Spleen (tissue), 11 donors: ENCODE measurements at regions not wholly inside any gene's neighbourhood (a gene's known extent, or its start where the extent isn't known, plus 50 kb on each side); places are given as distances from the start of the nearest gene placed in this dataset.

Experiments used
- DNase-seq: peaks from one replicate; pipeline ENCODE4 v3.0.0-alpha.2; 2020
- H3K27ac ChIP-seq, 8 donors: fragments of 200-600 bp; sonication (generic) in 7 of 8; 1 replicate in 4 of 8; 2 replicates in 4 of 8; pipeline versions ENCODE4 v1.5.0 to v1.8.0; 2016 to 2021; ENCODE audit warnings: inconsistent platforms in 4 of 8, mild to moderate bottlenecking in 4 of 8, moderate library complexity in 1 of 8
- H3K27me3 ChIP-seq, 7 donors: fragments of 200-600 bp; sonication (generic) in 6 of 7; replicated peaks in 1 of 7; 1 replicate in 4 of 7; 2 replicates in 3 of 7; pipeline versions ENCODE4 v1.5.0 to v1.8.0; 2016 to 2021; ENCODE audit warnings: inconsistent platforms in 3 of 7, mild to moderate bottlenecking in 1 of 7
- H3K36me3 ChIP-seq, 6 donors: fragments of 200-600 bp; sonication (generic) in 5 of 6; 1 replicate in 4 of 6; 2 replicates in 2 of 6; pipeline versions ENCODE4 v1.5.0 to v1.8.0; 2016 to 2021; ENCODE audit warnings: inconsistent platforms in 2 of 6
- H3K4me1 ChIP-seq, 6 donors: fragments of 200-600 bp; sonication (generic) in 5 of 6; 1 replicate in 3 of 6; 2 replicates in 3 of 6; pipeline versions ENCODE4 v1.5.0 to v1.8.0; 2016 to 2021; ENCODE audit warnings: inconsistent platforms in 3 of 6
- H3K4me3 ChIP-seq, 8 donors: fragments of 200-600 bp; sonication (generic) in 7 of 8; 1 replicate in 4 of 8; 2 replicates in 4 of 8; pipeline versions ENCODE4 v1.5.0 to v1.8.0; 2016 to 2021; ENCODE audit warnings: inconsistent platforms in 4 of 8, mild to moderate bottlenecking in 4 of 8, moderate library complexity in 2 of 8
- H3K9me3 ChIP-seq, 8 donors: fragments of 200-600 bp; sonication (generic) in 7 of 8; 1 replicate in 4 of 8; 2 replicates in 4 of 8; pipeline versions ENCODE4 v1.5.0 to v1.8.0; 2016 to 2021; ENCODE audit warnings: inconsistent platforms in 4 of 8
- POLR2A ChIP-seq, 3 donors: fragments of 450-650 bp; IDR thresholded peaks; one replicate each; pipeline ENCODE4 v1.5.1; 2017; ENCODE audit warnings: antibody characterized with exemption in 3 of 3, mild to moderate bottlenecking in 1 of 3
- POLR2AphosphoS5 ChIP-seq, 3 donors: sonication (generic); formaldehyde crosslinking; IDR thresholded peaks; one replicate each; pipeline ENCODE4 v1.5.1; 2017; ENCODE audit warnings: antibody characterized with exemption in 3 of 3
- WGBS, 5 donors: extraction: QIAGEN DNeasy Blood & Tissue Kit in 3 of 5; methylation state at CpG; one replicate each; pipeline versions ENCODE4 v1.1.5 to v1.1.7; 2013 to 2018; 5-methylcytosine and 5-hydroxymethylcytosine counted together
- intact Hi-C: fragments of 100-400 bp; cut with DNase I; formaldehyde crosslinking; loops from one replicate; pipeline ENCODE4 v1.15.0; 2023; ENCODE audit warnings: low total_unique reads
- TF ChIP-seq, protein P1 (sequence below), 11 experiments: fragments of 200-600 bp in 7 of 11; fragments of 450-650 bp in 4 of 11; sonication (generic) in 4 of 11; IDR thresholded peaks in 8 of 11; conservative IDR thresholded peaks in 3 of 11; 1 replicate in 7 of 11; 2 replicates in 4 of 11; pipeline versions ENCODE4 v1.4.0 to v1.8.0; 2016 to 2021; ENCODE audit warnings: antibody characterized with exemption in 11 of 11, inconsistent platforms in 4 of 11, mild to moderate bottlenecking in 1 of 11
- donor health status: healthy with polysubstance abuse.
- donor health status: DM: no; HTN: no; CAD: no; lungs with moderate emphysema.
- donor health status: DM: no; HTN: no; CAD: no.
- donor health status: Bipolar disorder and iron deficiency.
- donor health status: healthy.
- donor health status: DM: no; HTN: no; CAD: no.
- donor health status: DM: yes; HTN: yes; CAD: no.

- H3K36me3 ChIP-seq, result no peaks in the 10 kb centered on the region
- no peak overlapping the region for H3K27ac ChIP-seq
- no peak for TF ChIP-seq POLR2AphosphoS5 (IDR thresholded peaks at IDR 0.05)
- TF ChIP-seq POLR2A (IDR thresholded peaks at IDR 0.05), result no peak
- TF ChIP-seq, protein P1, sequence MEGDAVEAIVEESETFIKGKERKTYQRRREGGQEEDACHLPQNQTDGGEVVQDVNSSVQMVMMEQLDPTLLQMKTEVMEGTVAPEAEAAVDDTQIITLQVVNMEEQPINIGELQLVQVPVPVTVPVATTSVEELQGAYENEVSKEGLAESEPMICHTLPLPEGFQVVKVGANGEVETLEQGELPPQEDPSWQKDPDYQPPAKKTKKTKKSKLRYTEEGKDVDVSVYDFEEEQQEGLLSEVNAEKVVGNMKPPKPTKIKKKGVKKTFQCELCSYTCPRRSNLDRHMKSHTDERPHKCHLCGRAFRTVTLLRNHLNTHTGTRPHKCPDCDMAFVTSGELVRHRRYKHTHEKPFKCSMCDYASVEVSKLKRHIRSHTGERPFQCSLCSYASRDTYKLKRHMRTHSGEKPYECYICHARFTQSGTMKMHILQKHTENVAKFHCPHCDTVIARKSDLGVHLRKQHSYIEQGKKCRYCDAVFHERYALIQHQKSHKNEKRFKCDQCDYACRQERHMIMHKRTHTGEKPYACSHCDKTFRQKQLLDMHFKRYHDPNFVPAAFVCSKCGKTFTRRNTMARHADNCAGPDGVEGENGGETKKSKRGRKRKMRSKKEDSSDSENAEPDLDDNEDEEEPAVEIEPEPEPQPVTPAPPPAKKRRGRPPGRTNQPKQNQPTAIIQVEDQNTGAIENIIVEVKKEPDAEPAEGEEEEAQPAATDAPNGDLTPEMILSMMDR (IDR thresholded peaks at IDR 0.05 in 8 of 11, conservative IDR thresholded peaks at IDR 0.05 in 3 of 11), result no peak
- intact Hi-C loops, result no loop called here
- no peaks in the 10 kb centered on the region for H3K4me1 ChIP-seq
- no peaks in the 10 kb centered on the region for H3K27me3 ChIP-seq
- no peaks in the 10 kb centered on the region for H3K9me3 ChIP-seq
- no peak overlapping the region for H3K4me3 ChIP-seq
- no peak for DNase-seq
Measured at GRCh38 chr1:193701759-193702158, 515.3 kb upstream of the B3GALT2 start.

DNA sequence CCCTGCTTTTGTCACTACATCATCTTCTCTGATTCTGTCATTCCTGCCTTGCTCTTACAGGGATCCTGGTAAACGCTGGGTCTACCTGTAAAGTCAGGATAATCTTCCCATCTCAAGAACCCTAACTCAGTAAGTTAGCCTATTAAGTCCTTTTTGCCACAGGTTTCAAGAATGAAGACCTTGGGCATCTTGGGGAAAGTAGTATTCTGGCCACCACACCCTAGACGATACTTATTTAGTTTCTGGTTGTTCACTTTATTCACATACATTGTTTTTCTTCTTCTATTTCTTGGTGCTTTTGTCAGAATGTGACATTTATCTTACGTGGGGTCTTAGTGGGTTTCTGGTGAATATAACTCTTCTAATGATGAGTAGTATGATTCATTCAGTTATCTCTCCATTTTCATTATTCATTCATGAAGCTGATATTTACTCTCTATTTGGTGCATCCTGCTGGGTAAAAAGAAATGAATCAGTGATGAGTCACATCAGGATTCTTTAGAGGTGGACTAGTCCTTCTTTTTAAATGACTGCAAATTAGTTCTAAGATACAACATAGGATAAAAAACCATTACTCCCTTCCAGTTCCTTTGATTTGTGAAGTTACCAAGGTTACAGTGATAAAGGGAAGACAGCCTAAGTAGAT, 514.4 kb upstream of the B3GALT2 start:
- Histone ChIP-seq H3K36me3 (no peaks in the 10 kb centered on the region), H3K27me3 (no peaks in the 10 kb centered on the region), H3K4me1 (no peaks in the 10 kb centered on the region), H3K4me3 (no peak overlapping the region), H3K27ac (no peak overlapping the region), H3K9me3 (no peaks in the 10 kb centered on the region)
- 69 to 84% (median 81%) methylated on average over 3 of the region's 3 CpGs for WGBS, 5 donors
- TF ChIP-seq, protein P1 (IDR thresholded peaks at IDR 0.05 in 8 of 11, conservative IDR thresholded peaks at IDR 0.05 in 3 of 11), result no peak
- TF ChIP-seq POLR2A (IDR thresholded peaks at IDR 0.05) (no peak), POLR2AphosphoS5 (IDR thresholded peaks at IDR 0.05) (no peak)
- intact Hi-C loops, result no loop called here
- no peak for DNase-seq

GRCh38 chr1:193699261-193699660, 512.8 kb upstream of the B3GALT2 start:
- 84 to 93% (median 92%) methylated on average over 4 of the region's 4 CpGs for WGBS, 5 donors
- intact Hi-C loops, result no loop called here
- Histone ChIP-seq H3K36me3 (no peaks in the 10 kb centered on the region), H3K4me1 (no peaks in the 10 kb centered on the region), H3K27ac (no peak overlapping the region), H3K9me3 (no peaks in the 10 kb centered on the region), H3K27me3 (no peaks in the 10 kb centered on the region), H3K4me3 (no peak overlapping the region)
- no peak for DNase-seq
- TF ChIP-seq POLR2A (IDR thresholded peaks at IDR 0.05), result no peak
- TF ChIP-seq, protein P1 (IDR thresholded peaks at IDR 0.05 in 8 of 11, conservative IDR thresholded peaks at IDR 0.05 in 3 of 11), result no peak
- TF ChIP-seq POLR2AphosphoS5 (IDR thresholded peaks at IDR 0.05), result no peak

DNA sequence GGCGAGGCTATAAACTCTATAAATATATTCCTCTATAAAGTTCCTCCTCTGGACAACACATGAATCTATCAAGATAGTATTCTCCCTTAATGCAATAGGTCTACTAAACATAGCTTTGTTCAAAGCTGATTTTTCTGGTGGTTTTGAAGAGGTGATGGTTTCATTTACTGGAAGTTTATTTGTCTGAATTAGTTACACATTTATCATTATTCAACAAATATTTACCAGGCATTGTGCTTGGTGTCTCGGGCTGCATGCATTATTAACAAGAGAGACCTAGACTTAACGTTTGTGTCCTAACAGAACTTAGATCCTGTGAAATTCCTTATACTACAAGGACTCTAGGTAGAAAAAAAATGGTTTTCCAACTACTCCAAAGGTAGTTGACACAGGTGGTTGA, 511.4 kb upstream of the B3GALT2 start:
- DNase-seq, result no peak
- intact Hi-C loops, result no loop called here
- Histone ChIP-seq H3K4me1 (no peaks in the 10 kb centered on the region), H3K9me3 (no peaks in the 10 kb centered on the region), H3K27me3 (no peaks in the 10 kb centered on the region), H3K36me3 (no peaks in the 10 kb centered on the region), H3K27ac (no peak overlapping the region), H3K4me3 (no peak overlapping the region)
- TF ChIP-seq, protein P1 (IDR thresholded peaks at IDR 0.05 in 8 of 11, conservative IDR thresholded peaks at IDR 0.05 in 3 of 11), result no peak
- TF ChIP-seq POLR2A (IDR thresholded peaks at IDR 0.05) (no peak), POLR2AphosphoS5 (IDR thresholded peaks at IDR 0.05) (no peak)
- WGBS, 5 donors, result 81 to 94% (median 85%) methylated on average over 3 of the region's 3 CpGs
